ENCODE measurements at regions not wholly inside any gene's neighbourhood (a gene's known extent, or its start where the extent isn't known, plus 50 kb on each side); places are given as distances from the start of the nearest gene placed in this dataset.

- TF ChIP-seq CTCF (conservative IDR thresholded peaks at IDR 0.05; ENCODE audit: low read depth, low read length) (no peak), BHLHE40 (IDR thresholded peaks at IDR 0.05; ENCODE audit: low read depth, low read length) (no peak), MAFK (IDR thresholded peaks at IDR 0.05; ENCODE audit: low read depth, low read length) (no peak), CEBPB (IDR thresholded peaks at IDR 0.05; ENCODE audit: low read depth, low read length) (no peak)
Measured at GRCh38 chr12:22880331-22880730, 255.4 kb downstream of the ETNK1 start.
